ENCODE measurements at regions not wholly inside any gene's neighbourhood (a gene's known extent, or its start where the extent isn't known, plus 50 kb on each side); places are given as distances from the start of the nearest gene placed in this dataset.

GRCh38 chr4:34000356-34000755 is 2244.0 kb downstream of the ARAP2 start:
- Histone ChIP-seq H2BK15ac (ENCODE audit: low read length) (no peak overlapping the region), H3K79me1 (ENCODE audit: low read depth, low read length) (no peaks in the 10 kb centered on the region), H4K8ac (ENCODE audit: extremely low read depth, insufficient read depth, low read length) (no peak overlapping the region), H3K4me1 (replicated peaks in 1 of 4; ENCODE audit: control insufficient read depth in 3 of 4, insufficient read depth in 4 of 4, low read length in 3 of 4) (peaks cover 0 to 7% (median 1%) of the 10 kb centered on the region in 4 experiments; a peak in 2 of 7 replicates), H3K4me3 (ENCODE audit: extremely low read depth in 1 of 4, insufficient read depth in 2 of 4, low read depth in 3 of 4, low read length in 4 of 4) (no peak overlapping the region), H2AFZ (ENCODE audit: low read length) (no peak overlapping the region), H3K9ac (replicated peaks in 1 of 4; ENCODE audit: extremely low read depth in 1 of 4, low read depth in 3 of 4, low read length in 3 of 4) (no peak overlapping the region), H3K4me2 (ENCODE audit: insufficient read depth in 1 of 2, low read depth in 2 of 2, low read length in 2 of 2) (no peak overlapping the region), H4K91ac (replicated peaks; ENCODE audit: insufficient read length, low read length) (no peak overlapping the region), H3K23ac (ENCODE audit: insufficient read length) (no peak overlapping the region), H3K79me2 (ENCODE audit: control insufficient read depth in 1 of 2, insufficient read depth in 2 of 2, low read length in 2 of 2) (no peaks in the 10 kb centered on the region), H3K4ac (replicated peaks; ENCODE audit: insufficient read length, low read depth, low read length) (no peak overlapping the region), H3K14ac (ENCODE audit: insufficient read length) (no peak overlapping the region), H2BK120ac (replicated peaks; ENCODE audit: low read depth, low read length) (no peak overlapping the region), H3K18ac (ENCODE audit: extremely low read depth, low read length) (no peak overlapping the region), H2BK5ac (ENCODE audit: low read depth, low read length) (no peak overlapping the region), H4K5ac (ENCODE audit: insufficient read length, low read depth, low read length) (no peak overlapping the region), H3K27ac (ENCODE audit: low read depth, low read length) (no peak overlapping the region), H4K20me1 (replicated peaks in 1 of 2; ENCODE audit: control insufficient read depth in 1 of 2, insufficient read depth in 2 of 2, low read length in 2 of 2) (no peaks in the 10 kb centered on the region), H3K27me3 (replicated peaks in 1 of 4; ENCODE audit: control insufficient read depth in 3 of 4, extremely low read depth in 1 of 4, insufficient read depth in 3 of 4, low read length in 3 of 4) (no peaks in the 10 kb centered on the region), H3K23me2 (ENCODE audit: low read depth, low read length) (no peaks in the 10 kb centered on the region), H3K36me3 (ENCODE audit: control insufficient read depth in 2 of 4, insufficient read depth in 4 of 4, low read length in 3 of 4) (no peaks in the 10 kb centered on the region), H2BK20ac (ENCODE audit: low read length) (no peak overlapping the region), H3K56ac (replicated peaks; ENCODE audit: insufficient read length, low read depth, low read length) (no peak overlapping the region), H3K9me3 (ENCODE audit: insufficient read depth in 2 of 2, low read depth in 1 of 2, low read length in 1 of 2) (no peaks in the 10 kb centered on the region), H2AK5ac (ENCODE audit: low read depth, low read length) (no peak overlapping the region), H2BK12ac (ENCODE audit: low read depth, low read length) (no peak overlapping the region)
- ChIA-PET CTCF (ENCODE audit: partially characterized antibody) (interaction anchor here (1.3 kb wide), 2 partner anchors 14 to 16 kb away, joined by 3 read pairs; no protein-coding TSS in a partner anchor), POLR2A (ENCODE audit: partially characterized antibody) (no interaction called here)
- DNase-seq (ENCODE audit: low read depth in 1 of 2, low spot score in 2 of 2) (no peak), FAIRE-seq (no peak)
- 96% methylated on average over 3 of the region's 3 CpGs; no CpG with 5 or more reads in 1 of the 2 experiments for WGBS, 2 experiments (ENCODE audit: extremely low coverage in 1 of 2, insufficient coverage in 1 of 2, insufficient read length in 1 of 2, insufficient replicate concordance in 2 of 2, low coverage in 1 of 2, low lambda C conversion rate in 2 of 2, missing lambda C conversion rate in 1 of 2)
- no peak for TF ChIP-seq SIX5 (IDR thresholded peaks at IDR 0.05; ENCODE audit: low read depth, low read length)
- TF ChIP-seq RBBP5 (IDR thresholded peaks at IDR 0.05; ENCODE audit: borderline replicate concordance, low read depth, low read length): no peak
- TF ChIP-seq CBX5 (IDR thresholded peaks at IDR 0.05; ENCODE audit: low read depth, low read length): no peak
- no peak for TF ChIP-seq ATF3 (IDR thresholded peaks at IDR 0.05; ENCODE audit: insufficient read depth, low read depth, low read length)
